ENCODE measurements at regions not wholly inside any gene's neighbourhood (a gene's known extent, or its start where the extent isn't known, plus 50 kb on each side); places are given as distances from the start of the nearest gene placed in this dataset.

DNA sequence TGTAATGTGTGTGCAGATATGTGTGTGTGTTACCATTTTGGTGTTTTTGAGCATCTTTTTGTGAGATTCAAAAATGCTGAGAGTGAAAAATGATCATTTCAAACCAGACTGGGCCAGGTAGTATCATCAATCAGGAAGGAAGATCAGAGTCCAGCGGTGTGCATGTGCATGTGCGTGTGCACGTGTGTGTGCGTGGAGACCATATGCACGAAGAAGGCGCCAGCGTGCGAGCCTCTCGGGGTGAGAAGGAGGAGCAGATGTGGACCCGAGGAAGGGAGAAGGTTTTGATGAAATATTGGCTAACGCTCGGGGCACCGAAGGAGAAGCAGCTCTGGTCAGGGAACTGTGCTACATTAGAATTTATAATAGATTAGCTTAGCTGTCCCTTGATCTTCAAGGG is 516.4 kb downstream of the CCDC171 start:
- Histone ChIP-seq H2AFZ (ENCODE audit: low read length) (no peak overlapping the region), H3K4me3 (ENCODE audit: low read depth, low read length, poor library complexity, severe bottlenecking) (no peak overlapping the region), H3K4me2 (ENCODE audit: low read length) (no peak overlapping the region), H4K20me1 (ENCODE audit: insufficient read depth, low read length) (no peaks in the 10 kb centered on the region), H3K36me3 (ENCODE audit: insufficient read depth, low read length) (no peaks in the 10 kb centered on the region), H3K79me2 (ENCODE audit: insufficient read depth, low read depth, low read length) (no peaks in the 10 kb centered on the region), H3K27ac (ENCODE audit: low read depth, low read length, poor library complexity, severe bottlenecking) (no peak overlapping the region), H3K9me3 (ENCODE audit: low read length) (no peaks in the 10 kb centered on the region), H3K4me1 (ENCODE audit: insufficient read depth, low read length, poor library complexity, severe bottlenecking) (no peaks in the 10 kb centered on the region), H3K9me2 (ENCODE audit: insufficient read depth, low read length) (no peaks in the 10 kb centered on the region)
- CTCF ChIA-PET (ENCODE audit: unreplicated experiment), result no interaction called here
- TF ChIP-seq EZH2phosphoT487 (IDR thresholded peaks at IDR 0.05; ENCODE audit: borderline replicate concordance, low read depth, low read length), result no peak
- TF ChIP-seq, protein P1, sequence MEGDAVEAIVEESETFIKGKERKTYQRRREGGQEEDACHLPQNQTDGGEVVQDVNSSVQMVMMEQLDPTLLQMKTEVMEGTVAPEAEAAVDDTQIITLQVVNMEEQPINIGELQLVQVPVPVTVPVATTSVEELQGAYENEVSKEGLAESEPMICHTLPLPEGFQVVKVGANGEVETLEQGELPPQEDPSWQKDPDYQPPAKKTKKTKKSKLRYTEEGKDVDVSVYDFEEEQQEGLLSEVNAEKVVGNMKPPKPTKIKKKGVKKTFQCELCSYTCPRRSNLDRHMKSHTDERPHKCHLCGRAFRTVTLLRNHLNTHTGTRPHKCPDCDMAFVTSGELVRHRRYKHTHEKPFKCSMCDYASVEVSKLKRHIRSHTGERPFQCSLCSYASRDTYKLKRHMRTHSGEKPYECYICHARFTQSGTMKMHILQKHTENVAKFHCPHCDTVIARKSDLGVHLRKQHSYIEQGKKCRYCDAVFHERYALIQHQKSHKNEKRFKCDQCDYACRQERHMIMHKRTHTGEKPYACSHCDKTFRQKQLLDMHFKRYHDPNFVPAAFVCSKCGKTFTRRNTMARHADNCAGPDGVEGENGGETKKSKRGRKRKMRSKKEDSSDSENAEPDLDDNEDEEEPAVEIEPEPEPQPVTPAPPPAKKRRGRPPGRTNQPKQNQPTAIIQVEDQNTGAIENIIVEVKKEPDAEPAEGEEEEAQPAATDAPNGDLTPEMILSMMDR (conservative IDR thresholded peaks at IDR 0.05; ENCODE audit: low read length), result no peak
- no TSS peak for BruUV-seq (replicated peaks)
- POLR2A ChIA-PET, result no interaction called here
- no peak for DNase-seq (ENCODE audit: low spot score)
- intact Hi-C loops (cut with micrococcal nuclease; ENCODE audit: unreplicated experiment), result no loop called here

DNA sequence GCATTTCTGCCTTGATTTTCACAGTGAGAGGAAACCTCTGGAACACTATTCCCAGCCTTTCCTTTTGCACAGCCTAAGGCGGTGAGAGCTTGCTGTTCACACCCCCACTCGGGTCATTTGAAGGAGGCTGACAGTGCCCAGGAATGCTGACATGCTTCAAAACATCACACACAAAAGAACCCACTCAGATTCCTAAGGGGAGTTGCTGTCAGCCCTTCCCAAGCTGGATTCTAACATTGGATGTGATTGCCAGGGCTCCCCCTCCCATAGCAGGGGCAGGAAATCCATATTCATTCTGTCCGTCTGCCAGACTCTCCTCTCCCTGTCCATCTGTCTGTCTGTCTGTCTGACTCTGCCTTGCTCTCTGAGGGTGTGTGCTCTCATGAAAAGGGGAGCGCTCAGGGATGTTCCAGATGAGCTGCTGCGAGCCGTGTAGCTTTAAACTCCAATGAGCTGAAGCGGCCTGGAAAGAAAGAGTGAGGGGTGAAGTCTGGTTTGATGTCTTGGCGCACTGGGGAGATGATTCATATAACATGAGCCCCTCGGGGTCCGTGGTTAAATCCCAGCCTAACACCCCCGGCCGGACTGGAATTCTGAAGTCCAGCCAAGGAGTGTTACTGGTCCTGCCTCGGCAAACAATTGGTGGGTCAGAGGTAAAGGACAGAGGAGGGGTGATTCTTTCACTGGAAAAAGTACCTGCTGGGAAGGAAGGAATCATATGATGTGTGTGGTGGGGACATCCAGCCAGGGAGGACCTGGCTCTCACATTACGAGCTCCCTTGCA is 517.0 kb downstream of the CCDC171 start:
- H3K4me3 ChIP-seq (ENCODE audit: low read depth, low read length, poor library complexity, severe bottlenecking), result no peak overlapping the region
- H3K4me1 ChIP-seq (ENCODE audit: insufficient read depth, low read length, poor library complexity, severe bottlenecking), result no peaks in the 10 kb centered on the region
- no peaks in the 10 kb centered on the region for H3K9me3 ChIP-seq (ENCODE audit: low read length)
- ChIA-PET CTCF (ENCODE audit: unreplicated experiment) (no interaction called here), POLR2A (no interaction called here)
- no peaks in the 10 kb centered on the region for H3K36me3 ChIP-seq (ENCODE audit: insufficient read depth, low read length)
- no peaks in the 10 kb centered on the region for H3K9me2 ChIP-seq (ENCODE audit: insufficient read depth, low read length)
- intact Hi-C loops (cut with micrococcal nuclease; ENCODE audit: unreplicated experiment), result no loop called here
- H3K27ac ChIP-seq (ENCODE audit: low read depth, low read length, poor library complexity, severe bottlenecking), result no peak overlapping the region
- TF ChIP-seq EZH2phosphoT487 (IDR thresholded peaks at IDR 0.05; ENCODE audit: borderline replicate concordance, low read depth, low read length), result no peak
- TF ChIP-seq, protein P1 (conservative IDR thresholded peaks at IDR 0.05; ENCODE audit: low read length), result no peak
- H3K4me2 ChIP-seq (ENCODE audit: low read length), result no peak overlapping the region
- no peak for DNase-seq (ENCODE audit: low spot score)
- no peak overlapping the region for H2AFZ ChIP-seq (ENCODE audit: low read length)
- no TSS peak for BruUV-seq (replicated peaks)
- no peaks in the 10 kb centered on the region for H4K20me1 ChIP-seq (ENCODE audit: insufficient read depth, low read length)
- H3K79me2 ChIP-seq (ENCODE audit: insufficient read depth, low read depth, low read length), result no peaks in the 10 kb centered on the region

DNA sequence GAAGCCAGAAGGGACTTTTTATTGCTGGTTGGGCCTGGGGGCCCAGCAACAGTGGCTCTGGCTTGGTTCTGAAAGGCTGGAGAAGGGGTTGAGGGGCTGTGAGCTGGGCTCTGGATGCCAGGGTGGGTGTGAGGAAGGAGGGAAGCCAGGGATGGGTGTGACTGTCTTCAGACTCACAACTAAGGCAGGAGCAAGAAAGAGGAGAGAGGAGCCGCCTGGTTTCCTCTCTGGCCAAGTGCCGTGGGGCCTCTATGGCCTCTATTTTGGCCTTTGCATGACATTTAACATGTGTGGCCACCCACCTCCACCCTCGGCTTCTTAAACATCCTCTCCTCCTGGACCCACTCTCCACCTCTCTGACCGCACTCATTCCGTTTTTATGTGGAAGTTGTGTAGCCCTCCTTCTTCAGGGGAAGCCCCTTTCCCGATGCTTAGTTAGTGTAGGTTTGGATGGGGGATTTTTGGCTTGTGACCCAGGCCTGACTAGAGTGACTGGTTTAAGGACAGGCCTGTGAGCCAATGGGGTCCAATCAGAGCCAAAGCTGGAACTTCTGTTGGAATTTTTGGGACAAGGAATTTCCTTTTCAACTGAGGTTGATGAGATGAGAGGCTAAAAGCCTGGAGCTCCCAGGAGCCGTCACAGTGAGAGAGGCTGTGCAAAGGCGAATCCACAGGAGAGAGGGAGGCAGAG is 517.8 kb downstream of the CCDC171 start:
- Histone ChIP-seq H3K79me2 (ENCODE audit: insufficient read depth, low read depth, low read length) (no peaks in the 10 kb centered on the region), H3K27ac (ENCODE audit: low read depth, low read length, poor library complexity, severe bottlenecking) (no peak overlapping the region), H3K9me3 (ENCODE audit: low read length) (no peaks in the 10 kb centered on the region), H3K4me2 (ENCODE audit: low read length) (no peak overlapping the region), H4K20me1 (ENCODE audit: insufficient read depth, low read length) (no peaks in the 10 kb centered on the region), H3K9me2 (ENCODE audit: insufficient read depth, low read length) (no peaks in the 10 kb centered on the region), H3K4me3 (ENCODE audit: low read depth, low read length, poor library complexity, severe bottlenecking) (no peak overlapping the region), H3K4me1 (ENCODE audit: insufficient read depth, low read length, poor library complexity, severe bottlenecking) (no peaks in the 10 kb centered on the region), H2AFZ (ENCODE audit: low read length) (no peak overlapping the region), H3K36me3 (ENCODE audit: insufficient read depth, low read length) (no peaks in the 10 kb centered on the region)
- intact Hi-C loops (cut with micrococcal nuclease; ENCODE audit: unreplicated experiment), result no loop called here
- POLR2A ChIA-PET, result no interaction called here
- BruUV-seq (replicated peaks), result no TSS peak
- TF ChIP-seq, protein P1 (conservative IDR thresholded peaks at IDR 0.05; ENCODE audit: low read length), result no peak
- TF ChIP-seq EZH2phosphoT487 (IDR thresholded peaks at IDR 0.05; ENCODE audit: borderline replicate concordance, low read depth, low read length), result no peak
- CTCF ChIA-PET (ENCODE audit: unreplicated experiment), result no interaction called here
- DNase-seq (ENCODE audit: low spot score), result no peak
